ENCODE measurements at regions not wholly inside any gene's neighbourhood (a gene's known extent, or its start where the extent isn't known, plus 50 kb on each side); places are given as distances from the start of the nearest gene placed in this dataset.

DNA sequence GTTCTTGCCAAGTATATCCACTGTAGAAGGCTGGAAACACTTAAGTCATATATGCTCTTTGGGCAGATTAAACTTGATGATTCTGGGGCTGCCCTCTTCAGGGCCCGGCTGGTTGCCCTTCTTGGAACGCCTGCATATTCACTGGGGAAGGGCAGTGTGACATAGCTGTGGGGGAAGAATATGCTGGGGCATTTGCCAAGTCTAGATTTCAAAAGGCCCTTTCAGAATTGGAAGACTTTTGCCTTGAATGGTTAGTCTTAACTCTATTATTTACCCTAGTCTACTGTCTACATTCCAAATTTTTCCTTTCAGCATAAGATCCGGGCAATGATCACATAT lies 161.2 kb upstream of the PITX1 start:
- TF ChIP-seq, protein P1, sequence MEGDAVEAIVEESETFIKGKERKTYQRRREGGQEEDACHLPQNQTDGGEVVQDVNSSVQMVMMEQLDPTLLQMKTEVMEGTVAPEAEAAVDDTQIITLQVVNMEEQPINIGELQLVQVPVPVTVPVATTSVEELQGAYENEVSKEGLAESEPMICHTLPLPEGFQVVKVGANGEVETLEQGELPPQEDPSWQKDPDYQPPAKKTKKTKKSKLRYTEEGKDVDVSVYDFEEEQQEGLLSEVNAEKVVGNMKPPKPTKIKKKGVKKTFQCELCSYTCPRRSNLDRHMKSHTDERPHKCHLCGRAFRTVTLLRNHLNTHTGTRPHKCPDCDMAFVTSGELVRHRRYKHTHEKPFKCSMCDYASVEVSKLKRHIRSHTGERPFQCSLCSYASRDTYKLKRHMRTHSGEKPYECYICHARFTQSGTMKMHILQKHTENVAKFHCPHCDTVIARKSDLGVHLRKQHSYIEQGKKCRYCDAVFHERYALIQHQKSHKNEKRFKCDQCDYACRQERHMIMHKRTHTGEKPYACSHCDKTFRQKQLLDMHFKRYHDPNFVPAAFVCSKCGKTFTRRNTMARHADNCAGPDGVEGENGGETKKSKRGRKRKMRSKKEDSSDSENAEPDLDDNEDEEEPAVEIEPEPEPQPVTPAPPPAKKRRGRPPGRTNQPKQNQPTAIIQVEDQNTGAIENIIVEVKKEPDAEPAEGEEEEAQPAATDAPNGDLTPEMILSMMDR (IDR thresholded peaks at IDR 0.05): no peak
- peaks cover 76% of the 10 kb centered on the region for H3K27me3 Mint-ChIP-seq (ENCODE audit: unreplicated experiment)
- no peak overlapping the region for H3K27ac Mint-ChIP-seq (ENCODE audit: unreplicated experiment)
- peaks cover 6% of the 10 kb centered on the region for H3K4me1 Mint-ChIP-seq (ENCODE audit: unreplicated experiment)
- no peak overlapping the region for H3K4me3 Mint-ChIP-seq (ENCODE audit: unreplicated experiment)
- H3K36me3 Mint-ChIP-seq (ENCODE audit: unreplicated experiment): peaks cover 3% of the 10 kb centered on the region
- DNase-seq (ENCODE audit: extremely low spot score, unreplicated experiment): peak; percentile 63
- peaks cover 10% of the 10 kb centered on the region for H3K9me3 Mint-ChIP-seq (ENCODE audit: unreplicated experiment)

DNA sequence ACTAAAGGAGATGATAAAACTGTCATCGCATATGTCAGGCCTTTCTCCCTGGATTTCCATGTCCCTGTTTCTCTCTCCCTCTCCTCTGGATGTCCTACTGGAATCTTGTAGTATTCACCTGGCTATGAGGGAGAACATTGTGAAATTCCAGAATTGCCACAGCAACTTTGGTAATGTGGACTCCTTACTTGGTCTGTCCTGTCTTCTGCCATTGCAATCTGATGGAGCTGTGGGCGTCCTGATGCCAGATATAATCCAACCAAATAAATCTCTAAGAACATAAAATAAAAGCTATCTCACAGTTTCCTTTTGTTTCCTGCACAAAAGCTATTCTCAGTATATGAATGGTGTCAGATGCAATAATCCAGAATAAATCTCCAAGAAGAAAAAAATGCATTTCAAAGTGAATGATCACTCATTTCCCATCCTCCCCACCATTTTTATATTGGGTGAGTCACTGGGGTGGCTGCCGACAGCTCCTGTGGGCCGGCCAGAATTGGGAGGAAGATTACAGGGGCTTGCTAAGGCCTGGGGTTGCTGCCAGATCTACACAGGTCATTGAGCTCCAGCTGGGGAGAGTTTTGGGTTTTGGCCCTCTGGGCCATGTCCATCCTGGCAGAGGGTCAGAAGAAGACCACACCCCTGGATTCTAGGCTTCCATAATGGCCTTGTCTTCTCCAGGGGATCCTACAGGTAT lies 160.7 kb upstream of the PITX1 start:
- Mint-ChIP-seq H3K4me1 (ENCODE audit: unreplicated experiment) (peaks cover 6% of the 10 kb centered on the region), H3K27ac (ENCODE audit: unreplicated experiment) (no peak overlapping the region), H3K9me3 (ENCODE audit: unreplicated experiment) (peaks cover 10% of the 10 kb centered on the region), H3K36me3 (ENCODE audit: unreplicated experiment) (peaks cover 3% of the 10 kb centered on the region), H3K27me3 (ENCODE audit: unreplicated experiment) (peaks cover 75% of the 10 kb centered on the region), H3K4me3 (ENCODE audit: unreplicated experiment) (no peak overlapping the region)
- DNase-seq (ENCODE audit: extremely low spot score, unreplicated experiment): no peak
- TF ChIP-seq, protein P1 (IDR thresholded peaks at IDR 0.05): no peak

GRCh38 chr5:135194126-135194488 lies 160.1 kb upstream of the PITX1 start:
- Mint-ChIP-seq H3K4me1 (ENCODE audit: unreplicated experiment) (peaks cover 6% of the 10 kb centered on the region), H3K27ac (ENCODE audit: unreplicated experiment) (no peak overlapping the region), H3K27me3 (ENCODE audit: unreplicated experiment) (peaks cover 74% of the 10 kb centered on the region), H3K4me3 (ENCODE audit: unreplicated experiment) (no peak overlapping the region), H3K9me3 (ENCODE audit: unreplicated experiment) (peaks cover 10% of the 10 kb centered on the region), H3K36me3 (ENCODE audit: unreplicated experiment) (peaks cover 3% of the 10 kb centered on the region)
- TF ChIP-seq, protein P1 (IDR thresholded peaks at IDR 0.05): no peak
- DNase-seq (ENCODE audit: extremely low spot score, unreplicated experiment): no peak

DNA sequence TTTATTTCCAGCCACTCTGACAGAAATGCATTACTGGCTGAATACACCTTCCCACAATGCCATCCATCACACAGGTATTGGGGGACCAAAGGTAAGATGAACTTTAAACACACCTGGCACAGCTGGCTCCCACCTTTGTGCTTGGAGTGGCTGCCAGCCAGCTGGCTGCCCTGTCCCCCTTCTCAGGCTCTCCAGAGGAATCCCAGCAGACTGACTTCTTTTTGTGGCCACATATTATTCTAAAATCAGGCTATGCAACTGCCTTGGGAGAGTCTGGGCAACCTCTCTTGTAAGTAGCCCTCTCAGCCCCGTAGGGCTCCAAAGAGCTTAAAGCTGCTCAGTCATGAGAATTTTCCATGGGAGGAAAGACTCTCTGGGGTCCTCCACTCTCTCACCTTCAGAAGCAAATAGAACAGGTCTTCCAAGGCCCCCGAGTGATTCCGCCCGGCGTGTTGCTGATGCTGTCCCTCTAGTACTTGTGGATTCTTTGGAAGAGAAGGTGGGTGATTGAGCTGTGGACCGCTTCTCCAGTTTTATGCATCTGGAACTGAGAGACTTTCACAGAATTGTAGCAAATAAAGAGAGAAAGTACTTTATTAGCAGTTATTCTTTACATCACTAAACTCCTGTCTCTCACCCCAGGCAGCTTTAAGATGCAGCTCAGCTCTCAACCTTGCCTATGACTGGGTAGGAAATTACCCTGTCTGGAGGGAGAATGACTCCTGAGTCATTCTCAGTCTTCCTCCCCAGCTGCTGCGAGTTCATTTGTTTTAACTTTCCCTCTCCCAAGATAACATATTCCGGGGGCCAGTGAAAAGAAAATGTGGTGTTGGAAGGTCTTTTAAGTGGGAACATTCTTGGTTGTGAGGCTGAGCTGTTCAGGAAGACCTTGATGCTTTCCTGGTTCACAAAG lies 159.4 kb upstream of the PITX1 start:
- TF ChIP-seq, protein P1 (IDR thresholded peaks at IDR 0.05): no peak
- peaks cover 3% of the 10 kb centered on the region for H3K36me3 Mint-ChIP-seq (ENCODE audit: unreplicated experiment)
- no peak overlapping the region for H3K27ac Mint-ChIP-seq (ENCODE audit: unreplicated experiment)
- DNase-seq (ENCODE audit: extremely low spot score, unreplicated experiment): peak; percentile 73
- no peak overlapping the region for H3K4me3 Mint-ChIP-seq (ENCODE audit: unreplicated experiment)
- peaks cover 10% of the 10 kb centered on the region for H3K9me3 Mint-ChIP-seq (ENCODE audit: unreplicated experiment)
- H3K27me3 Mint-ChIP-seq (ENCODE audit: unreplicated experiment): peaks cover 74% of the 10 kb centered on the region
- peaks cover 6% of the 10 kb centered on the region for H3K4me1 Mint-ChIP-seq (ENCODE audit: unreplicated experiment)

DNA sequence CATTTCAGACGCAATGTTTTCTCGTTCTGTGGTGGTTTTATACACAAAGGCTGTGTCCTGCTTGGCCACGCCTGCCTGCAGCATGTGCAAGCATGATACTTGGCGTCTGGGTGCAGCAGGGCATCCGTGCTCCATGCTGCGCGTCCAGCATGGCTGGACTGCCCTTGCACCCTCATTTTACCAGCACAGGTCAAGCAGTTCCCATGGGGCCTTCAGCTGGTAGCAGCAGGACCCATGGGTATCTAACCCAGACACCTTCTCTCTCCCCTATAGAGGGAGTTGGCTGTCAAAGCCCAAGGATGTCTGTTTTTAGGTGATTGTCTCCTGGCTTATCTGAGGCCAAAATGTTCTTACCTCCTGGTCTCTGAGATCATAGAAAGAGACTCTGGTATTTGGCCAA lies 158.3 kb upstream of the PITX1 start:
- Mint-ChIP-seq H3K4me3 (ENCODE audit: unreplicated experiment) (no peak overlapping the region), H3K9me3 (ENCODE audit: unreplicated experiment) (peaks cover 8% of the 10 kb centered on the region), H3K27ac (ENCODE audit: unreplicated experiment) (no peak overlapping the region), H3K27me3 (ENCODE audit: unreplicated experiment) (peaks cover 72% of the 10 kb centered on the region), H3K36me3 (ENCODE audit: unreplicated experiment) (peaks cover 3% of the 10 kb centered on the region), H3K4me1 (ENCODE audit: unreplicated experiment) (peaks cover 6% of the 10 kb centered on the region)
- DNase-seq (ENCODE audit: extremely low spot score, unreplicated experiment): no peak
- TF ChIP-seq, protein P1 (IDR thresholded peaks at IDR 0.05): no peak

Measured in osteocyte (in vitro differentiated cells).